HG02798 (cell line): ENCODE measurements at regions not wholly inside any gene's neighbourhood (a gene's known extent, or its start where the extent isn't known, plus 50 kb on each side); places are given as distances from the start of the nearest gene placed in this dataset.

Source experiments
- ATAC-seq: cut with Tn5 transposase; IDR thresholded peaks from one replicate; pipeline ENCODE4 v1.9.1; 2021; ENCODE audit warnings: mild to moderate bottlenecking; ENCODE audit not compliant: unreplicated experiment, poor library complexity

DNA sequence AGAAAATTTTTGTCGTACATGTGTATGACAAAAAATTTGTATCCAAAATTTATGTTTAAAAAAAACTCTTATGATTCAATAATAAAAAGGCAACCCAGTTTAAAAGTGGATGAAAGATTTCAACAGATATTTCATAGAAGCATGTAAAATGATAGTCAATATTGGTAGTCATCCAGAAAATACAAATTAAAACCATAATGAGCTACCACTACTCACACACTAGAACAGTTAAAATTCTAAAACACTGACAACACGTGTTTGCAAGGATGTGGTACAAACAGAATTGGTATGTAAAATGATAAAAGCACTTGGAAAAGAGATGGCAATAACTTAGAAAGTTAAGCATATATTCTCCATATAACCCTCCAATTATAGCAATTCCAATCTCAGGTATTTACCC, 303.0 kb upstream of the NR2F2 start:
- no peak for ATAC-seq

DNA sequence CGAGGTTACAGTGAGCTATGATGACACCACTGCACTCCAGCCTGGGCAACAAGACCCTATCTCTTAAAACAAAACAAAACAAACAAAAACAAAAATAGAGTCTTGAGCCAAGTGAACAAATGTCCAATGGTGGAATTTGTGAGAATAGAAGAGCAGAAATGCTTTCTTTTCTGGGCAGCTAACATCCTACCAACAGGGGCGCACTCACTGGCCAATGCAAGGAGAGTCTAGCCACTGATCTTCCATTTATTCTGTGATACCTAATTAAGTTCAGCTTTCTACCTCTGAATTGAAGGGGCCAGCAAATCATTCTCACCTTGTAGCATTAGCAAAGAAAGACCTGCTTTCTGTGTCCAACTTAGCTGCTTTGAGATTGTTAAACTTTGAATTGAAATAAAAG, 301.9 kb upstream of the NR2F2 start:
- ATAC-seq, result no peak

DNA sequence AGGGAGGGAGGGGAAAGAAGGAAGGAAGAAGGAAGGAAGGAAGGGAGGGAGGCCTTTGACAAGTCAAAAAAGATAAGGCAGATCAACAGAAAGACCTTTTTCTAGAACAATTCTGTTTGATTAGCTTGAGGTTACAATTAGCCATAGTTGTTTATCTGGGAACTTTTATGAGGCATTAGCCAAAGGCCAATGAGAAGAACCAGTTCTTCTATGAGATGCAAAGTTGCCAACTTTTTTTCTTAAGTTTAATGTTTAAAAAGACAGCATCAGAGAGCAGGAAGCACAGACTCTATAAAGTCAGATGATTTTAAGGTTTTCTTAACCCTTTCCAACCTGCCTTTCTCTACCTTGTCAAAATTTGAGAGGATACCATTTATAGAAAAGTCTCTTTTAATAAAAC, 301.3 kb upstream of the NR2F2 start:
- ATAC-seq, result no peak

DNA sequence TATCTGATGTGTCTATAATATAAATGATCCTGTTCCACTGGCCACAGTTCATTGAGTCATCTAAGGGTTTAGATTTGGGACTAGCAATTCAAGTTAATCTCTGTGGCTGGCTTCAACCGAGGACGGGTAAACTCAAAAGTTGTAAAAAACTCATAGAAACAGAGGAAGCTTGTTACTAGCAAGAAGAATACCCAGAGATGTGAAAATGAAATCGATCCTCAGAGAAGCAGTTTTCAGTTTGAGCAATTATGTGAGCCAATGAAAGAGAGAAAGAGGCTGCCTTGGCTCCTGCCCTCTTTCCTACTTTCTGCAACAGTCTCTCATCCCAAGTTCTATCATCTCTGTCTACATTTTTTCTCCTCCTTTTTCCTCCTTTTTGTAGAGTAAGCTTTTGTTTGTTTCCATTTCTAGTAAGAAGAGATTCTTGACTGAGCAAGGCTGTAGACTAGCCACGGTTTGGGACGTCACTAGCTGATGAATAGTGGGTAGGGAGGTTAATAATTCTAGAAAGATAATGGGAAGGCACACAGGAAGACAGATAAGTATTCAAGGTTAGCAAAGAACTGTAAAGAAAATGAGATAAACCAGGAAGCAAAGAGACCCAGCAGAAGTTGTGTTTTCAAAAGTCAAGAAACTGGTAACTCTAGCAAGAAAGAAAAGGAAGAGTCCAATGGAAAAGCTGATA, 298.9 kb upstream of the NR2F2 start:
- peak; percentile 61 for ATAC-seq

DNA sequence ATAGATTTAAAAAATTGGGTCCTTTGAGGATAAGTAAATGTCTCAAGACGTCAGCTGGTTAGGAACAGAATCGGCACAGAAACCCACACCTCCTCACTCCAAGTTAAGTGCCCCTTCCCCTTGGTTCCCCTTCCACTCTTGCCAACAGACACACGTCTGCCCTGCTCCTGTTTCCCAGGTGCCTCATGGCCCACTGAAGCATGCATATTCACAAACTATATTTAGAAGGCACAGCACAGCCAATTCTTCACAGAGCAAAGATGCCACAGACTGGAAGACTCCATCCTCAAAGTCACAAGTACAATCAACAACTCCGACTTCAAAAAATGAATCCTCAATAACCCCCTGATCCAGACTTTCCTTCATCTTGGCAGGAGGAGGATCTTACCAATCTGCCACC, 295.4 kb upstream of the NR2F2 start:
- no peak for ATAC-seq

DNA sequence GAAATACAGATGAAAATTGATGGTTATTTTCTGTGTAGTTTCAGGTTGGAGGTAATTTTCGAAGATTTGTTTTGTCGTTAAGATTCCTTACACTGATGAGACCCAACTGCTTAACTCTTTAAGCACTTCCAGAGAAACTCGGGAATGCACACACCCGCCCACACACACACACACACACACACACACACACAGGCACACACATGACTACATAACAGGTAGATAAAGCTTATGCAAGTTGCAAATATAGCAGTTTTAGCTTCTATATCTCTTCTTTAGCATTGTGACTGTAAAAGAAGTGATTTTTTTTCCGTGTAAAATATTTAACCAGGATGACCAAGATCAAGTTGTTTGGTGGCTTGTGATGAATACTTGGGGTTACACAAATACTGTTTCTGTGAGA, 294.9 kb upstream of the NR2F2 start:
- ATAC-seq, result no peak

DNA sequence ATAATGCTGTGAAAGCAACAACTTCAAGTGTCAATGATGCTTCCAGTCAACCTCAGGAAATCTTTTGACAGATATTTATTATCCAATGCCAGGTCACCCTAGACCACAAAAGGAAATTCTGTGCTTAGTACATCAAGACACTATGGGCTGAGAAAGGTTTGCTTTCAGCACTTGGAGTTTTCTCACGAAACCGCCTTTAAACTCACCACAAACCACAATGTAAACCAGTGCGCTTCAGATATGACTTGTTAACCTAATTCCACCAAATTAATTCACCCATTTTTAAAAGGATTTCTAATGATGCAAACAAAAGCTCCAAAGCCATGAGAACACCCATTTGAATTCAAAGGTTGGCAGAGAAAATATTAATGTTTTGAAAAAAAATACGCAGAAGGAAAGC, 292.9 kb upstream of the NR2F2 start:
- peak; percentile 49 for ATAC-seq

DNA sequence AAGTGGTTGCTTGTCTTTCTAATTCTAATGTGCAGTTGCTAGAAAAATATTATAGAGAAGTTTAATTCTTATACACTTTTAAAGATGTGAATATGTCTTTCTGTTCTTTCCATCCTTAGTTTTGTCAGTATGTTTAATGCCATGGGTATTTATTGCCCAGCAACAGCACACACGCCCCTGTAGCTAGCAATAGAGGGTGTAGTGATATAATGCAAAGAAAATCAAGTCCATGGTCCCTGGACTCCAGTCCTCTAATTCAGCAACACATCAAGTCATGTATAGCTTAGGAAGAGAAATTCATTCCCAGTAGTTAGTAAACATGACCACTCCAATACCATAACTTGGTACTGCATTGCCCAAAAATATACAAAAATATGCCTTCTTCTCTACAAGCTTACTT, 292.4 kb upstream of the NR2F2 start:
- ATAC-seq, result no peak

DNA sequence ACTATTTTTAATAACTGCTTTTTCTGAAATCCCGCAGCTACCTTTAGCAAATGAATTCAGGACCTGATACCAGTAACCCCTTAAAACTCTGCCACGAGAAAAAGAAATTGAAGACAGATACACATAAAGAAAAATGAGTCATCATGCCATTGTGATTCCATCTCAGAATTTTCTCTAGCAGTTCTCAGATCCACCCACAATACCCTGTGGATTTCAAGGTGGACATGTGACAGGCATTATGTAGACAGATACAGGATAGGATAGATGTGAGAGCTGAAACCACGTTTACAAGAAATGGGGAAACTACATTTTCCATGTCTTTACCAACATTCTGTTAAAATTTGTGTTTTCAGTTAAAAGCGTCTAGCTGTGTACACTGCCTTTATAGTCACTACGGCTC, 291.9 kb upstream of the NR2F2 start:
- ATAC-seq, result no peak

DNA sequence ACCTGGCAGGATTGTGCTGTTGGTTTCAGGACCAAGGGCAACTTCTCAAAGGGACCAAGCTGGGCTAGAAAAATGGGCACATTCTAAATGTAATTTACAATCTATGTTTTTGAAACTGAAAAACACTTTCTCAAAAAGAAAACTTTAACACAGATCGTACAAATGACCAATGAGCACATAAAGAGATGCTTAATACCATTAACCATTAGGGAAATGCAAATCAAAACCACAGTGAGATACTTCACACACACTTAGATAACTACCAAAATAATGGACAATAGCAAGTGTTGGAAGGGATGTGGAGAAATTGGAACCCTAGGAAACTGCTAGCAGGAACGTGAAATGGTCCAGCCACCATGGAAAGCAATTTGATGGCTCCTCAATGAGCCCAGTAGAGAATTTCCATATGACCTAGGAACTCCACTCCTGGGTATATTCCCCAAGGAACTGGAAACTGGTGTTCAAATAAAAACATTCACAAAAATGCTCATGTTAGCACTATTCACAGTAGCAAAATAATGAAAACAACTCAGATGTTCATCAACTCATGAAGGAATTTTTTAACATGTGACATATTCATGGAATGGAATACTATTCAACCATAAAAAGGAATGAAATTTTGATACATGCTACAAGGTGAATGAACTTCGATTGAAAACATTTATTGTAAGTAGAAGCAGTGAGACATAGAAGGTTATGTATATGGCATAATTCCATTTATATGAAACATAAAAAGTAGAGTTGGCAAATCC, 288.3 kb upstream of the NR2F2 start:
- ATAC-seq, result no peak

DNA sequence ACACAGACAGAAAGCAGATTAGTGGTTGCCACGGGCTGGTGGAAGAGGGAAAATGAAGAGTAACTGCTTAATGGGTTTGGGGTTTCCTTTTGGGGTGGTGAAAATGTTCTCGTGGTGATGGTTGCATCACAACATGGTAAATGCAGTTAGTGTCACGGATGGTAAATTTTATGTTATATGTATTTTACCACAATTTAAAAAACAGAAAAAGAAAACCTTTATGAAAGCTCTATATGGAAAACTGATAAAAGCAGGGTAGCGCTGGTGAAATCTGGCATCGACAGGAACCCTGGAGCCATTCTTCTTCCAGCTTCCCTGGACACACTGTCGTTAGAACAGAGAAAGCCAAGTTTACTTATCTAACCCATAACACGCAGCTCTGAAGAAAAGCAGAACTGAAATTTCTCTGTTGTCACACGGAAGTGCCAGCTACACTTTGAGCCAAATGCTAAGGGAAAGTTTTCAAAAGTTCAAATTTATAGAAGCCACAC, 287.7 kb upstream of the NR2F2 start:
- peak; percentile 79 for ATAC-seq

DNA sequence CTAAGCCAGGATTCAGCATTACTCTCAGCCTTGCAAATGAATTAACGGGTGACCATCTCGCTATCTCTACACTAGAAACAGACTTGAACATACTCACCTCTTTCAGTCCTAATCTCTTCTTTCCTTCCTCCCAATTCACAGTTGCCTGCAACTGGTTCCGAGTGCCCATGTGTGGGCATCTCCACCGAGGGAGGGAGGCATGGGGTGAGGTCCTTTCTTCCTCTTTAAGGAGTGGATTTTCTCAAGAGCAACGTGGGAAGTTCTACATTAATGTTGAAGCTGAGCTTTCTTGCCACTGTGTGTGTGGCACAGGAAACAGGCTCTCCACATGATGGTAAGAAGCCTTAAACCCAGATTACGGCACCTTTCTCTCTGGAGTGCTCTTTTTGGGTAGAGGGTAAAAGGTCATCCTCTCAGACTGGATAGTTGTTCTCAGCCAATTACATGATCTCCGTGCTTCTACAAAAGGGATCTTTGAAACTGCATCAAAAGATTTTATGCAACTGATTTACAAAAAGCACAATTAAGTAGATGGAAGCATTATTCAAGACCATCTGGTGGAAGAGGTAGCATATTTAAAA, 286.8 kb upstream of the NR2F2 start:
- ATAC-seq, result no peak

DNA sequence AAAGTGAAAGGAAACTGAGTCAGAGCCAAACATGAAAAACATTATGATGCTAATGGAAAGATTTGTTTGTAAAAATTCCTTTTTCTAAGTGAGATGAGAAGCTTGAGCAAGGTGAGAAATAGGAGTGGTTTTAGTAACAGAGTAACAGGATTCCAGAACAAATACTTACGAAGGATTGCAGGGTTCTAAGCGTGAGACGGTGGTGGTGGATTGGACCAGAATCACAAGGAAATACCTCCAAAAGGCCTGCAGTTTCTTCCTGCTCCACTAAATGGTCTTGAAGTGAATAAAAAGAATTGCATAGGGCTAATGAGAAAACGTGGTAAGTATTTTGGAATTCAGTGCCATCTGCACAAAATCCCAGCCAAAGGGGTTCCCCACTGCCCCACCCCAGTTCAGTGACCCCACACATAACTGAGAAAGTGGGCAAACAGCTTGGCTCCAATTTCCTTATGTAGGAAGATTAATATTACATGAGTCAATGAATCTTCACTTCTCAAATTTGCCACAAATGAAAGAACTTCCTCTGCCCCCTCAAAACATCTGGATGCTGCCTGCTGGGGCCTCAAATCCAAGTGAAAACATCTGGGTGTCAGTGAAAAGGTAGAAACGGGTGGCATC, 283.8 kb upstream of the NR2F2 start:
- ATAC-seq, result no peak

DNA sequence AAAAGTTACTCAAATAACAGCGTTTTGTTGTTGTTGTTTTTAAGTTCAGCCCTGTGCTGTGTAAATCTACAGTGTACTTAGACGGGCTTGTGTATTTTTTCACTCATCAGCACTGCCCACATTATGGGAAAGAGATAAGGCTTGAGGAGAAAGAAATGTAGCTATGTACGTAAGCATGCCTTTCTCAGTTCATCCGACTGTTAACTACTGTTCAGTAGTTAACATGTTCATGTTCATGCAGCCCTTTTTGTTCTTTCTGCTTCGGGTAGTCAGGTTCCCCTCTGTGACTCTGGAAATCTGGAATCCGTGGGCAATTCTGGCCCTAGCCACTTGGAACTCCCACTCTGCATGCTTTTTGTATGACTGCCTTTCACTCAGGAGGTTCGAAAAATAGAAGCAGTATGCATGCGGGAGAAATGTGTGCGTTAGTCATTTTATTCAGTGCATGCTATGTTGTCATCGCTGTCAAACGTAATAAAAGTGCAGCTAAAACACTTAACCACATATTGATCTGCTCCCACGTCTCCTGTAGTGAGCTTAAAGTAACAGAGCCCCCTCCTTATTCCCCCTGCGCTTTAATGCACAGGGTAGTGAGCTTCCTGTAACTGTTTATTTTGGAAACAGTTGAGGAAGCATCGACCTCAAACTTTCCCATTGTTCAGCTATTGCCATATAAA, 283.1 kb upstream of the NR2F2 start:
- ATAC-seq, result no peak

DNA sequence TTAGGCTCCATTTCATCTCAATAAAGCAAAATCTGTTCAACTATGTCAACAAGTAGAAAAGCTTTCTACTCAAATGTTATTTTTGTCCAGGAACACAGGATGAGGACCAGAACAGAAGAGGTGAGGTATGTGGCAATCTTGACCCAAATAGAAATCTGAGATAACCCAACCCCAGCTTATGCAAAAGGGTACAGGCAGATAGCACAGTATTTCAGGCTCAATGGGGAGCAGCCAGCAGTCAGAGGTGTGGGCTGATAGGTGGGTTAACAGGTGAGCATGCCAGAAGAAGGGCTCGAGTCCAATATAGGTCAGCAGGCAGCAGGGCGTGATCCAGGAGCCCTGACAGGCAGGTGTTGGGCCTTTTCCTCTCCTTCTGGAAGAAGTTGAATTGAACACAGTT, 281.2 kb upstream of the NR2F2 start:
- no peak for ATAC-seq

DNA sequence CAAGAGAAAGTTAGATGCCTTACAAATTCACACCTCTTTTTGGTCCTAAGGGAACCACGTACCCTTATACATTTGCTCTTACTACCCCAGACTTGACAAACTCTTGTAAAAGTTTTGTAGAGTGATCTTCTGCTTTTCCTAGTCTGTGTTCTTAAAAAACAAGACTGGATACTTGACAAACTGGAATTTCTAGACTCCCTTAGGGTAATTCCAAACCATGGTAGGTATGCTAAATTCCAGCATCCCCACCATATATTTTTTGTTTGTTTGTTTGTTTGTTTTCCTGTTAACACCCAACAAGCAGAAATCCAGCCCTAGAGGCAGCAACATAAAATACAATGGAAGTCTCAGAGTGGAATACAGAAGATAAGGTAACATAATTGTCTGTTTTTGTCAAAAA, 280.7 kb upstream of the NR2F2 start:
- no peak for ATAC-seq

DNA sequence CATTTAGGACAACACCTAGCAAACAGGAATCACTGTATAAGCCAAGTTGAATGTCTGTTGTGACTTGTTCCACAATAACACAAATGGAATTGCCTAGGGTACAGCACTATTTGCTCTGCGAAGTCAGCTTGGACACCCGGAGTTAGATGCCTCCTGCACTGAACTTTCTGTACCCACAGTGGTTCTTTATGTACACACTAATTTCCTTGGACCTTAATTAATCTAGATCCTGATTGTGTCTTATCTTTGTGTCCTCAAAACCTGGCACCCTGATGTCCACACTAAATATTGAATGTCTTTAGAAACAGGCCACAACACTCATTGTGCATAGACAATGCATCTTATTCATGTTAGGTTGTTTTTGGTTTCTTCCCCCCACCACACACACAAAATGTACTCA, 278.9 kb upstream of the NR2F2 start:
- ATAC-seq, result no peak

DNA sequence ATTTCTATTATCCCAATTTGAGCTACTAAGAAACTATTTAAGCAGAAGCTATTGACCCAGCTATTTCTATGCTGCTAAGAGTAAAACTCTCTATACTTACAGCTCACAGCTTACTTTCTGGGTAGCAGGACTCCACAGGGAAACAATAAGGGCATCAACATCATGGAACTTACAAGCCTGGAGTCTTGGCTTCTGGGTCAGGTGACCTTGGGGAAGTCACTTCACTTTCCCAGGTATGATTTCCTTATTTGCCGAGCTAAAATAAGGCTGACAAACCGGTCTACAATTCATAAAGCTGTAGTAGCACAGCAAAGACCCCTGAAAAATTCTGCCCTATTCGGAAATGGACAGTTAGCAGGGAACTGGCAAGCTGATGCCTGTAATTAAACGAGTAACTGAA, 278.3 kb upstream of the NR2F2 start:
- no peak for ATAC-seq

DNA sequence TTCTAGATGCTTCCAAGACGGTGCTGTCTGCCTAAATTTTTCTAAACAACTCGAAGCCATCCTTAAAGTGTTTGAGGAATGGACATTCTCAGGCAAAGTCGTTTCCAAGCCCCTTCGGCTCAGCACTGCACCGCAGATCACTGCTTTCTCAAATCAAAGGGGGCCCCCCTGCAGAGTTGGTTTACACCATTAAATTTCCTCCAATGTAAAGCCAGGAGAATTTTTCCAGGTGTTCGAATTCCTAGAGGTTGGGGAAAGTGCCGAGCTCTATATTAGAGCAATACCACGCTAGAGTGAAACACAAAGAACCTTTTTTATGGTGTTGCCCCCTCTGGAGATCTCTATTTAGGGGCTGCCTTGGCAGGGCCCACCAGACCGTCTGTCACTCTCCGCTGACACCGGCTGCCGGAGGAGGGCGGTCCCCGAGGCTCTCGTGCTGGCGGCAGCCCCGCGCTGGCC, 277.9 kb upstream of the NR2F2 start:
- ATAC-seq, result no peak

DNA sequence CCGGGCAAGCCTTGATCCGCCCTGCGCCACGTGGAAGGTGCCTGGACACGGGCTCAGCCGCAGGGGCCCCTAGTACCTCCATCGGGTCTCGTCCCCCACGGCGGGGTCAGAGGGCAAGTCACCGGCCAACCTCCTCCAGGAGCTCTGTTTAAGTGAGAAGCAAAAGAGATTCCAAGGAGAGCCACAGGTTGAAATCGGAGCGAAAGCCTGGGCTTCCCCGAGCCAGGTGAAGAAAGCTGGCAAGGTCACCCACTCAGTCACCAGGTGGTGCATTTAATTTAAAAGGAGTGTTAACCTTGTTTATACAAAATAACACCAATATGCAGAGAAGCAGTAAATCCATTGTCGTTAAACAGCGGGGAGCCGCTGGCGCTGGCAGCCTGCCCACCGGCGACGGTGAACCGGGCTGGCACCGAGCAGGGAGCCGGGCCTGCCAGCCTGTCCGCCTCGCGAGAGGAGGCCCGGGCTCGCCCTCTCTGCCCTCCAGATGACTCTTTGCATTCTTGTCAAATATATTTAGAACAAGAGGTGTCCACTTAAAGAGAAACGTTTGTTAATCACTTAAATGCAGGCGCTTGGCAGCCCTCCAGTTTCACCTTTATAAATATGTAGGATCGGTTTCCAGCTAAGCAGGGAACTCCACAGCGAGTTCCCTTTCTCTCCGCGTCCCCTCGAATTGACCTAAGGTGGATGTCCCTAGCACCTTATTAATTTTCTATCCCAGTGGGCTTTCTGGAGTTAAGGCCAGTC, 277.3 kb upstream of the NR2F2 start:
- ATAC-seq, result no peak
